GM21723 (cell line): ENCODE measurements at regions not wholly inside any gene's neighbourhood (a gene's known extent, or its start where the extent isn't known, plus 50 kb on each side); places are given as distances from the start of the nearest gene placed in this dataset.
"Not testable (repeated sequence)": the region's sequence is repeated elsewhere in the genome, so short reads cannot be mapped to it uniquely, and the experiment has no call there.

Experiments
- ATAC-seq: cut with Tn5 transposase; IDR thresholded peaks from one replicate; pipeline ENCODE4 v1.9.1; 2021; ENCODE audit warnings: mild to moderate bottlenecking, moderate library complexity; ENCODE audit not compliant: unreplicated experiment

- ATAC-seq, result no peak
Measured at GRCh38 chr13:94906605-94907004, 194.3 kb upstream of the SOX21 start.

DNA sequence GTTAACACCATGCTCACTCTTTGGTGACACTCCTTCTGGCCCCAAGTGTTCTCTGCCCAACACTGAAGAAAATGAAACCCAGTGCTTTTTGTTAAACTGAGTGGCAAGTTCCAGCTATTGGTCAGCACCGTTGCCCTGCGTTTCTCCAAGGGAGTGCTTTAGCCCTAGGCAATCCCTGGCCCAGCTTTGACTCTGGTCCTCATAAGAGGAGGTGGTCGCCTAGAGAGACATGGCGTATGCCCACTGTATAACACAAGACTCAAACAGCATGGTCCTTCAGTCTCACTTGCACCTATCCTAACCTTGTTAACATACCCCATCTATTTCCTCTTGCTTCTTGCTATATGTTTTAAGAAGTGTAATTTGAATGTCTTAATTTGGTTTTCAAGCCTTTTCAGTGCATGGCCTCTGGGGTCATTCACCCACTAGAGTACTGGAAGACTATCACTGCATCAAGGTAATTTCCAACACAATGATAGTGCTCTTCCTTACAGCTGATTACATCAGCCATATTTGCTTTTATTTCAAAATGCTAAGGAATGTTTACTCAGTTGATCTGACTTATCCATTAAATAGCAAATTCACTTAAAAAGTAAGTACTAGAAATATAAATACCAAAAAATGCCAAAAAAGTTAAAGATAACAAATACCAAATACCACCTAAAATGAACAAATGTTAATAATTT is 190.5 kb upstream of the SOX21 start:
- no peak for ATAC-seq

- no peak for ATAC-seq
Measured at GRCh38 chr13:94901070-94901469, 188.7 kb upstream of the SOX21 start.

- ATAC-seq, result no peak
Measured at GRCh38 chr13:94896719-94897317, 184.5 kb upstream of the SOX21 start.

DNA sequence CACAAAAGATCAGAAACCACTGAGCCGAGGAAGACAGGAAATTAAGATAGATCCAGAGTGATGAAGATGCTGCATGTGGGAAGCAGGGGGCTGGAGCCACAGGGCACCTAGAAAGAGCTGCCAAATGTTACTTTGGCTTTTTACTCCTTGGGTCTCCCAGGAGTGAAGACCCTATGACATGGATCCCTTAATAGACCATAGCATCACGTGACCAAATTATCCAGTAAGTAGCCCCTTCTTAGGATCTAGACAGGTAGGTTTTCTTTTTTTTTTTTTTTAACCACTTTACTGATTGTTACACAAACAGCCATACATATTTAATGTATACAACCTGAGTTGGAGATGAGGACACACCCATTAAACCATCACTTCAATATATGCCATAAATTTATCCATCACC is 183.9 kb upstream of the SOX21 start:
- no peak for ATAC-seq

- ATAC-seq, result no peak
Measured at GRCh38 chr13:94886191-94886590, 173.8 kb upstream of the SOX21 start.

GRCh38 chr13:94880463-94880862 is 168.1 kb upstream of the SOX21 start:
- ATAC-seq, result no peak

DNA sequence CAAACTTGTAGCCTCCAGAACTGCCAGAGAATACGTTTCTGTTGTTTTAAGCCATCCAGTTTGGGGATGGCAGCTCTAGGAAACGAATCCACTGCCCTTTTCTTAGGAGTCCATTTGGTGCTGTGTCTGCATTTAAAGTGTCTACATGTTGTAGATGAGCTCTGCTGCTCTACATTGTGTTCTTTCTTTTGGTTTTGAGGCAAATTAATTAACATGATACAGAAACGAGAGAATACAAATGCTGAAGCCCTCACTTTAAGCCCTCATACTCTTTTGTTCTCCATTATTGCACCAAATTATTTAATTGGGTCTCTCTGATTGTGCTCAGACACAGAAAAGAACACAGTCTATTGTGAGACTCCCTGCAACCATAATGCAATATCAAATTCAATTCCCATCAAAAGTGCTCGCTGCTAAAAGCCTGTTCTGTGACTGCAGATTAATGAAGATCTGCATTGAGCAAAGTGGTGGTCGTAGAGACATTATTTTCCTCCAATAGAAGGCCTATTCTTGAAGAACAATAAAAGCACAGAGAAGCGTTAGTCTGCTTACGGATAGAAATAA is 166.3 kb upstream of the SOX21 start:
- no peak for ATAC-seq

DNA sequence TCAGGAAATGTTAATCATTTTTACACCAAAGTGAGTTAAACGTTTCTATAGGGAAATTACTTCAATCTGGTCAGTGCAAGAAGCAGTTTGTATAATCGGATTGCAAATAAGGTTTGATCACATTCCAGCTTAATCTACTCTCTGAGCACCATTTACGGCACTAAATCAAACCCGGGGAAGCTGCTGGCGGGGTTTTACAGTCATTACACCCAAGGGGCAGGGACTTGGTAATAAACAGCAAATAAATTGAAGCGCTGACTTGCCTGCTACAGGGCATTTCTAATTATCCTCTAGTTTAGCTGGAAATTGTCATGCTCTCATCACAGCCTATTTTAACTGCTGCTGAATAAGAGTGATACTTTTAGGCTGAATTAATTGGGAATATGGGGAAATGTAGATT is 152.1 kb upstream of the SOX21 start:
- no peak for ATAC-seq

GRCh38 chr13:94860981-94861407 is 148.6 kb upstream of the SOX21 start:
- peak; percentile 76 for ATAC-seq

- ATAC-seq, result no peak
Measured at GRCh38 chr13:94859811-94860210, 147.5 kb upstream of the SOX21 start.

GRCh38 chr13:94859278-94859691 is 146.9 kb upstream of the SOX21 start:
- ATAC-seq, result no peak

DNA sequence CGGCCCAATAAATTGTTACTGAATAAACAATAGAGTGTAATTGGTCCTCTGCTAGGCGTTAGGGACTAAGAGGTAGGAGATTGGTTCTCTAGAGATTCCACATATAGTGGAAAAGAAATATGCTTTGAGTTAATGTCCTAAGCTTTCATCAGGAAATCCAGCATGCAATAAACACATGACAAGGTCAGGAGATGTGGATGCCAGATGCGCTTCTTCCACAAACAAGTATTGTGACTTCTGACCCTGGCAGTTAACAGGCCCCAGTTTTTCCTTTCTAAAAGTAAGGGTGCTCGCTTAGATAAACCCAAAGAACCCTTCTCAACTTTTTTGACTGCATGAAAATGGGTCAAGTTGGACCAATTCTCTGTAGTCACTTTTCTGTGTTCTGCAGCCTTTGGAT is 146.5 kb upstream of the SOX21 start:
- ATAC-seq, result no peak

GRCh38 chr13:94854688-94855087 is 142.3 kb upstream of the SOX21 start:
- peak; percentile 54 for ATAC-seq

DNA sequence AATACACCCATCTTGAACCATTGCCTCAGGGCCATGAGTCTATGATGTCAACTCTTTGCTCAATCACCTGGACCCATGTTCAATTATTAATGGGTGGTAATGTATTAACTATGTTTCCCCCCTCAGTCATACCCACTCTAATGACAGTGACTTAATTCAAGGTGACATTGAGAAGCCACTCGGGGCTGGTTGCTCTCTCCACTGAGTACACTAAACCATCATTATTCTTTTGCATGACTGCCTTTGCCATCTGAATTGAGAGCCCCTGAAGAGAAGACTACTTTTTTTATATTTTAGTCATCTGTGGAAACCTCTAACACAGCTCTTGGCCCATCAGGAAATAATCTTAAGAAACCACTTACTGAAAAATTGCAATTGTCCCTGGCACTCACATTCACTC is 139.2 kb upstream of the SOX21 start:
- no peak for ATAC-seq

GRCh38 chr13:94849254-94849653 is 136.9 kb upstream of the SOX21 start:
- ATAC-seq, result no peak

- ATAC-seq, result no peak
Measured at GRCh38 chr13:94842901-94843300, 130.6 kb upstream of the SOX21 start.

DNA sequence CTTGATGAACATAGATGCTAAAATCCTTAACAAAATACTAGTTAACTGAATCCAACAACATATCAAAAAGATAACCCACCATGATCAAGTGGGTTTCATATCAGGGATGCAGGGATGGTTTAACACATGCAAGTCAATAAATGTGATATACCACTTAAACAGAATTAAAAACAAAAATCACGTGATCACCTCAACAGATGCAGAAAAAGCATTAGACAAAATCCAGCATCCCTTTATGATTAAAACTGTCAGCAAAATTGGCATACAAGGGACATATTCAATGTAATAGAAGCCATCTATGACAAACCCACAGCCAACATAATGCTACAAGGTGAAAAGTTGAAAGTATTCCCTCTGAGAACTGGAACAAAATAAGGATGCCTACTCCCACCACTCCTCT is 124.7 kb upstream of the SOX21 start:
- ATAC-seq, result not testable (repeated sequence)

DNA sequence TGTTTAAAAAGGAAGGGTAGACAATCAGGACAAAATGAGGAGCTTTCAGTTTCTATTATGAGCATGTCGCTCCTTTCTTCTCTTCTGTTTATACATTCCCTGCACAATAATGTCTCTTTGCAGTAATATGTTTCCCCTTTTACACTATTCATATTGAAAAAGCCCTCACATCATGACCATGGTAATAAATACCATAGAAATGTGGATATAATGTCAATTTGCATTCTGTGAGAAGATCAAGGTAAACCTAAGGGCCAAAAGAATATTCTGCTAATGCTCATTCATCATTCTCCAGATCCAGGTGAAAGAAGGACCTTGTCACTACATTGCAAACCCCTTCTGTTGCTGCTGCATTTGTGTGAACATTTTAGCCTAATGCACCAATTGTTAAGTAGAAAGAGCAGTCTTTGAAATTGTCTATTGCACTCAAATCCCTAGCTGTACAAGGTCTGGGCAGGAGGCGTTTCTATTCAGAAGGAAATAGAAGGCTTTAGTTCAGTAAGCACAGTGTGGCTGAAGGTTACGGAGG is 117.6 kb upstream of the SOX21 start:
- ATAC-seq, result no peak

- ATAC-seq, result no peak
Measured at GRCh38 chr13:94829185-94829836, 117.0 kb upstream of the SOX21 start.

DNA sequence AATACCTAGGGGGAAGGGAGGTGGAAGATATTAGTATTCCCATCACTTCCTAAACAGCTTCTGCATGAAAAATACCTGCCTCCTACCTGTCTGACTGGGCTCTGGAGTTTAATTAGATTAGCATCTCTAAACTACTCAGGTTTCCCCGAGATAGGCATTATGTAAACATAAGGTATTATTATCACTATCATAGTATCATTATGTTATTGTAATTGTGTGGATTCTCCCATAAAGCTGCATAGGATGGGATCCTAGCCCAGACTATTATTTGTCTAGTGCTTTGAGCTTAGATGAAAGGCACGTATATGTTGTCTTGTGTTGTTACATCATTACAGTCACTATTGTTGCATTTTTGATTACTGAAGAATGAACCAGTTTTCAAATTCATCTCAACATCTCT is 115.2 kb upstream of the SOX21 start:
- no peak for ATAC-seq

GRCh38 chr13:94825507-94825906 is 113.2 kb upstream of the SOX21 start:
- no peak for ATAC-seq
